Epithelial cell of proximal tubule (primary cell): ENCODE measurements at regions not wholly inside any gene's neighbourhood (a gene's known extent, or its start where the extent isn't known, plus 50 kb on each side); places are given as distances from the start of the nearest gene placed in this dataset.

ENCODE experiments used
- DNase-seq: peaks from one replicate; pipeline ENCODE4 v3.0.0-alpha.2; 2011; ENCODE audit warnings: low read depth
- H3K4me3 ChIP-seq: 2 replicates; pipeline ENCODE4 v1.5.1; 2011; ENCODE audit warnings: low read depth, mild to moderate bottlenecking, low read length
- CTCF ChIP-seq: conservative IDR thresholded peaks from 2 replicates; pipeline ENCODE4 v1.5.1; 2012; ENCODE audit warnings: low read depth, mild to moderate bottlenecking, low read length

GRCh38 chr5:73278693-73279092 is 105.7 kb downstream of the TMEM174 start:
- TF ChIP-seq CTCF: no peak
- no peak overlapping the region for H3K4me3 ChIP-seq
- no peak for DNase-seq

GRCh38 chr5:73274881-73275663 is 102.1 kb downstream of the TMEM174 start:
- TF ChIP-seq CTCF: no peak
- DNase-seq: no peak
- H3K4me3 ChIP-seq: no peak overlapping the region

GRCh38 chr5:73274121-73274520 is 101.1 kb downstream of the TMEM174 start:
- H3K4me3 ChIP-seq: no peak overlapping the region
- no peak for DNase-seq
- no peak for TF ChIP-seq CTCF

GRCh38 chr5:73273379-73274050 is 100.5 kb downstream of the TMEM174 start:
- DNase-seq: no peak
- H3K4me3 ChIP-seq: no peak overlapping the region
- TF ChIP-seq CTCF: no peak

GRCh38 chr5:73272351-73272750 is 99.4 kb downstream of the TMEM174 start:
- TF ChIP-seq CTCF: no peak
- no peak overlapping the region for H3K4me3 ChIP-seq
- no peak for DNase-seq

GRCh38 chr5:73268826-73269225 is 95.8 kb downstream of the TMEM174 start:
- DNase-seq: no peak
- no peak overlapping the region for H3K4me3 ChIP-seq
- TF ChIP-seq CTCF: no peak
